ENCODE measurements at regions not wholly inside any gene's neighbourhood (a gene's known extent, or its start where the extent isn't known, plus 50 kb on each side); places are given as distances from the start of the nearest gene placed in this dataset.

GRCh38 chr7:46288861-46289260, 367.8 kb upstream of the IGFBP3 start:
- Histone ChIP-seq H3K9me3 (ENCODE audit: insufficient read depth, low read depth, low read length) (no peaks in the 10 kb centered on the region), H3K36me3 (ENCODE audit: insufficient read depth, low read length) (no peaks in the 10 kb centered on the region), H3K4me3 (ENCODE audit: insufficient read depth, low read depth, low read length) (no peak overlapping the region), H2AFZ (ENCODE audit: low read depth, low read length) (no peak overlapping the region), H3K4me2 (ENCODE audit: low read length) (no peak overlapping the region), H3K27ac (ENCODE audit: low read depth, low read length) (no peak overlapping the region), H3K79me2 (ENCODE audit: insufficient read depth, low read length) (no peaks in the 10 kb centered on the region), H3K4me1 (ENCODE audit: insufficient read depth, low read length) (peaks cover 16% of the 10 kb centered on the region), H3K27me3 (ENCODE audit: insufficient read depth, low read length) (no peaks in the 10 kb centered on the region), H3K9ac (ENCODE audit: low read length) (no peak overlapping the region), H4K20me1 (ENCODE audit: insufficient read depth, low read length) (no peaks in the 10 kb centered on the region)
- DNase-seq (ENCODE audit: low read depth) (no peak), FAIRE-seq (no peak)
- TF ChIP-seq, protein P1, sequence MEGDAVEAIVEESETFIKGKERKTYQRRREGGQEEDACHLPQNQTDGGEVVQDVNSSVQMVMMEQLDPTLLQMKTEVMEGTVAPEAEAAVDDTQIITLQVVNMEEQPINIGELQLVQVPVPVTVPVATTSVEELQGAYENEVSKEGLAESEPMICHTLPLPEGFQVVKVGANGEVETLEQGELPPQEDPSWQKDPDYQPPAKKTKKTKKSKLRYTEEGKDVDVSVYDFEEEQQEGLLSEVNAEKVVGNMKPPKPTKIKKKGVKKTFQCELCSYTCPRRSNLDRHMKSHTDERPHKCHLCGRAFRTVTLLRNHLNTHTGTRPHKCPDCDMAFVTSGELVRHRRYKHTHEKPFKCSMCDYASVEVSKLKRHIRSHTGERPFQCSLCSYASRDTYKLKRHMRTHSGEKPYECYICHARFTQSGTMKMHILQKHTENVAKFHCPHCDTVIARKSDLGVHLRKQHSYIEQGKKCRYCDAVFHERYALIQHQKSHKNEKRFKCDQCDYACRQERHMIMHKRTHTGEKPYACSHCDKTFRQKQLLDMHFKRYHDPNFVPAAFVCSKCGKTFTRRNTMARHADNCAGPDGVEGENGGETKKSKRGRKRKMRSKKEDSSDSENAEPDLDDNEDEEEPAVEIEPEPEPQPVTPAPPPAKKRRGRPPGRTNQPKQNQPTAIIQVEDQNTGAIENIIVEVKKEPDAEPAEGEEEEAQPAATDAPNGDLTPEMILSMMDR (IDR thresholded peaks at IDR 0.05; ENCODE audit: insufficient read depth, low read depth, low read length) = no peak
- TF ChIP-seq EZH2 (IDR thresholded peaks at IDR 0.05; ENCODE audit: insufficient read depth, low read length) = no peak
- H3K4me1 Mint-ChIP-seq (ENCODE audit: low read depth, unreplicated experiment) = peaks cover 21% of the 10 kb centered on the region
- H3K9me3 Mint-ChIP-seq (ENCODE audit: unreplicated experiment) = no peaks in the 10 kb centered on the region
- no peaks in the 10 kb centered on the region for H3K27me3 Mint-ChIP-seq (ENCODE audit: low read depth, unreplicated experiment)
- H3K4me3 Mint-ChIP-seq (ENCODE audit: unreplicated experiment) = no peak overlapping the region
- H3K27ac Mint-ChIP-seq (ENCODE audit: unreplicated experiment) = no peak overlapping the region
- H3K36me3 Mint-ChIP-seq (ENCODE audit: low read depth, unreplicated experiment) = no peaks in the 10 kb centered on the region

GRCh38 chr7:46288010-46288409, 366.9 kb upstream of the IGFBP3 start:
- Mint-ChIP-seq H3K9me3 (ENCODE audit: unreplicated experiment) (no peaks in the 10 kb centered on the region), H3K27ac (ENCODE audit: unreplicated experiment) (no peak overlapping the region), H3K4me3 (ENCODE audit: unreplicated experiment) (no peak overlapping the region), H3K36me3 (ENCODE audit: low read depth, unreplicated experiment) (no peaks in the 10 kb centered on the region), H3K27me3 (ENCODE audit: low read depth, unreplicated experiment) (no peaks in the 10 kb centered on the region), H3K4me1 (ENCODE audit: low read depth, unreplicated experiment) (peaks cover 22% of the 10 kb centered on the region)
- no peak for DNase-seq (ENCODE audit: low read depth)
- Histone ChIP-seq H3K27me3 (ENCODE audit: insufficient read depth, low read length) (no peaks in the 10 kb centered on the region), H4K20me1 (ENCODE audit: insufficient read depth, low read length) (no peaks in the 10 kb centered on the region), H3K4me1 (ENCODE audit: insufficient read depth, low read length) (peaks cover 16% of the 10 kb centered on the region), H3K27ac (ENCODE audit: low read depth, low read length) (no peak overlapping the region), H3K79me2 (ENCODE audit: insufficient read depth, low read length) (no peaks in the 10 kb centered on the region), H3K9me3 (ENCODE audit: insufficient read depth, low read depth, low read length) (no peaks in the 10 kb centered on the region), H3K4me2 (ENCODE audit: low read length) (no peak overlapping the region), H3K36me3 (ENCODE audit: insufficient read depth, low read length) (no peaks in the 10 kb centered on the region), H3K9ac (ENCODE audit: low read length) (no peak overlapping the region), H3K4me3 (ENCODE audit: insufficient read depth, low read depth, low read length) (no peak overlapping the region), H2AFZ (ENCODE audit: low read depth, low read length) (no peak overlapping the region)
- TF ChIP-seq, protein P1 (IDR thresholded peaks at IDR 0.05; ENCODE audit: insufficient read depth, low read depth, low read length) = no peak
- no peak for TF ChIP-seq EZH2 (IDR thresholded peaks at IDR 0.05; ENCODE audit: insufficient read depth, low read length)
- no peak for FAIRE-seq

DNA sequence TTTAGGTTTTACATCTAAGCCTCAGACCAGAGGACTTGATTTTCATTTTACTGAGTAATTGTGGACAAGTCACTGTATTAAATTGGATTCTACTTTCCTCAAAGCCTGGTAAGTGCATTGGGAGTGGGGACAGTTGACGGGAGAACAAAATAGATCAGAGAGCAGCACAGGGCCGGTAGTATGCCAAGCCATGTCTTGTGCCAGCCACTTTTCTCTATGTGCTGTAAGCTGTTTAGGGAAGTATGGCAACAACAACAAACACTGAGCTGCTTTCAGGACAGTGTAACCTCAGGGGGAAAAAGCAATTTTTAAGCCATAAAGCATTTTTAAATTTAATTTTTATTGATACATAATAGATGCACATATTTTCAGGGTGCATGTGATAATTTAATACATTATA, 365.9 kb upstream of the IGFBP3 start:
- H3K9me3 ChIP-seq (ENCODE audit: insufficient read depth, low read depth, low read length) = no peaks in the 10 kb centered on the region
- no peaks in the 10 kb centered on the region for H3K79me2 ChIP-seq (ENCODE audit: insufficient read depth, low read length)
- Mint-ChIP-seq H3K4me3 (ENCODE audit: unreplicated experiment) (no peak overlapping the region), H3K27ac (ENCODE audit: unreplicated experiment) (no peak overlapping the region), H3K4me1 (ENCODE audit: low read depth, unreplicated experiment) (peaks cover 27% of the 10 kb centered on the region), H3K36me3 (ENCODE audit: low read depth, unreplicated experiment) (no peaks in the 10 kb centered on the region), H3K27me3 (ENCODE audit: low read depth, unreplicated experiment) (no peaks in the 10 kb centered on the region), H3K9me3 (ENCODE audit: unreplicated experiment) (no peaks in the 10 kb centered on the region)
- no peaks in the 10 kb centered on the region for H4K20me1 ChIP-seq (ENCODE audit: insufficient read depth, low read length)
- H3K27me3 ChIP-seq (ENCODE audit: insufficient read depth, low read length) = no peaks in the 10 kb centered on the region
- H3K4me2 ChIP-seq (ENCODE audit: low read length) = no peak overlapping the region
- DNase-seq (ENCODE audit: low read depth) = no peak
- H3K36me3 ChIP-seq (ENCODE audit: insufficient read depth, low read length) = no peaks in the 10 kb centered on the region
- no peak overlapping the region for H3K9ac ChIP-seq (ENCODE audit: low read length)
- no peak overlapping the region for H2AFZ ChIP-seq (ENCODE audit: low read depth, low read length)
- no peak overlapping the region for H3K4me3 ChIP-seq (ENCODE audit: insufficient read depth, low read depth, low read length)
- H3K4me1 ChIP-seq (ENCODE audit: insufficient read depth, low read length) = peaks cover 12% of the 10 kb centered on the region
- TF ChIP-seq EZH2 (IDR thresholded peaks at IDR 0.05; ENCODE audit: insufficient read depth, low read length) = no peak
- TF ChIP-seq, protein P1 (IDR thresholded peaks at IDR 0.05; ENCODE audit: insufficient read depth, low read depth, low read length) = no peak
- H3K27ac ChIP-seq (ENCODE audit: low read depth, low read length) = no peak overlapping the region
- FAIRE-seq = no peak
